Left lung (tissue), 4 donors: ENCODE measurements at regions not wholly inside any gene's neighbourhood (a gene's known extent, or its start where the extent isn't known, plus 50 kb on each side); places are given as distances from the start of the nearest gene placed in this dataset.

Experiments used
- ATAC-seq: fragments of 200-7000 bp; cut with Tn5 transposase; one replicate; pipeline ENCODE4 v1.9.1; 2020; ENCODE audit warnings: moderate library complexity
- DNase-seq, 4 donors: peaks; one replicate each; pipeline ENCODE4 v3.0.0-alpha.2; 2013 to 2020
- H3K27ac ChIP-seq, 2 donors: fragments of 200-600 bp; sonication (generic) in 1 of 2; one replicate each; pipeline versions ENCODE4 v1.5.0 to v1.8.0; 2020 to 2021
- H3K27me3 ChIP-seq, 2 donors: fragments of 200-600 bp; sonication (generic) in 1 of 2; one replicate each; pipeline versions ENCODE4 v1.5.0 to v1.8.0; 2020 to 2021
- H3K36me3 ChIP-seq, 2 donors: fragments of 200-600 bp; sonication (generic) in 1 of 2; one replicate each; pipeline versions ENCODE4 v1.5.0 to v1.8.0; 2020 to 2021
- H3K4me1 ChIP-seq, 2 donors: fragments of 200-600 bp; one replicate each; pipeline ENCODE4 v1.8.0; 2021
- H3K4me3 ChIP-seq, 2 donors: fragments of 200-600 bp; sonication (generic) in 1 of 2; one replicate each; pipeline versions ENCODE4 v1.5.0 to v1.8.0; 2020 to 2021; ENCODE audit warnings: mild to moderate bottlenecking in 1 of 2
- H3K9me3 ChIP-seq, 2 donors: fragments of 200-600 bp; sonication (generic) in 1 of 2; one replicate each; pipeline versions ENCODE4 v1.5.0 to v1.8.0; 2020 to 2021
- intact Hi-C, 2 donors: fragments of 100-400 bp; cut with DNase I; formaldehyde crosslinking; loops; one replicate each; pipeline versions ENCODE4 v1.11.2 to v1.14.2; 2022
- TF ChIP-seq, protein P1 (sequence below), 2 donors: fragments of 200-600 bp; sonication (generic) in 1 of 2; IDR thresholded peaks; one replicate each; pipeline versions ENCODE4 v1.5.0 to v1.8.0; 2021; ENCODE audit warnings: antibody characterized with exemption in 2 of 2
- donor health status: DM: no; HTN: yes; CAD: no.
- donor health status: DM: no; HTN: no; CAD: no.

DNA sequence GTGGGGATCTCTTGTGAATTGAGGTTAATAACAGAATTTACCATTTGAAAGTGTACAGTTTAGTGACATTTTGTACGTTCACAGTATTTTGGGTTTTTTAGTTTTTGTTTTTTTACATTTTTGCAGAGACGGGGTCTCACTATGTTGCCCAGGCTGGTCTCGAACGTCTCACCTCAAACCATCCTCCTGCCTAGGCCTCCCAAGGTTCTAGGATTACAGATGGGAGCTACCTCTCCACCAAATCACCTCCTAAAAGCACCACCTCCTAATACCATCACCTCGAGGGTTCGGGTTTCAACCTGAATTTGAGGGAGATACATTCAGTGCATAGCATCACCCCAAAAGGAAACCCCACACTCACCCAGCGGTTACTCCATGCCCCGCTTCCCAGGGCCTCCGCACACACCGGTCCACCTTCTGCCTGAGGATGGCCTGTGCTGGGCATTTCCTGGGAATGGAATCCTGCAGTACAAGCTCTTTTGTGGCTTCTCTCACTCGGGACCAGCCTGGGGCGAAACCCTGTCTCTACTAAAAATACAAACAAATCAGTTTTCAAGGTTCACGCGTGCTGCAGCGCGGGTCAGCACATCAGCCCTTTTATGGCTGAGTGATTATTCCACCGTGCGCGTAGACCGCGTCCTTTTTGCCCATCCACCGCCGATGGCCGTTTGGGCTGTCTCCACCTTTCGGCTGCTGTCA, 182.7 kb upstream of the CIBAR2 start:
- Histone ChIP-seq H3K4me3 (no peak overlapping the region), H3K9me3 (no peaks in the 10 kb centered on the region), H3K27me3 (no peaks in the 10 kb centered on the region), H3K27ac (no peak overlapping the region), H3K36me3 (no peaks in the 10 kb centered on the region), H3K4me1 (peaks cover 9 to 14% of the 10 kb centered on the region in 2 donors)
- ATAC-seq (no peak), DNase-seq (no peak)
- intact Hi-C loops, result no loop called here
- TF ChIP-seq, protein P1, sequence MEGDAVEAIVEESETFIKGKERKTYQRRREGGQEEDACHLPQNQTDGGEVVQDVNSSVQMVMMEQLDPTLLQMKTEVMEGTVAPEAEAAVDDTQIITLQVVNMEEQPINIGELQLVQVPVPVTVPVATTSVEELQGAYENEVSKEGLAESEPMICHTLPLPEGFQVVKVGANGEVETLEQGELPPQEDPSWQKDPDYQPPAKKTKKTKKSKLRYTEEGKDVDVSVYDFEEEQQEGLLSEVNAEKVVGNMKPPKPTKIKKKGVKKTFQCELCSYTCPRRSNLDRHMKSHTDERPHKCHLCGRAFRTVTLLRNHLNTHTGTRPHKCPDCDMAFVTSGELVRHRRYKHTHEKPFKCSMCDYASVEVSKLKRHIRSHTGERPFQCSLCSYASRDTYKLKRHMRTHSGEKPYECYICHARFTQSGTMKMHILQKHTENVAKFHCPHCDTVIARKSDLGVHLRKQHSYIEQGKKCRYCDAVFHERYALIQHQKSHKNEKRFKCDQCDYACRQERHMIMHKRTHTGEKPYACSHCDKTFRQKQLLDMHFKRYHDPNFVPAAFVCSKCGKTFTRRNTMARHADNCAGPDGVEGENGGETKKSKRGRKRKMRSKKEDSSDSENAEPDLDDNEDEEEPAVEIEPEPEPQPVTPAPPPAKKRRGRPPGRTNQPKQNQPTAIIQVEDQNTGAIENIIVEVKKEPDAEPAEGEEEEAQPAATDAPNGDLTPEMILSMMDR (IDR thresholded peaks at IDR 0.05), result no peak

DNA sequence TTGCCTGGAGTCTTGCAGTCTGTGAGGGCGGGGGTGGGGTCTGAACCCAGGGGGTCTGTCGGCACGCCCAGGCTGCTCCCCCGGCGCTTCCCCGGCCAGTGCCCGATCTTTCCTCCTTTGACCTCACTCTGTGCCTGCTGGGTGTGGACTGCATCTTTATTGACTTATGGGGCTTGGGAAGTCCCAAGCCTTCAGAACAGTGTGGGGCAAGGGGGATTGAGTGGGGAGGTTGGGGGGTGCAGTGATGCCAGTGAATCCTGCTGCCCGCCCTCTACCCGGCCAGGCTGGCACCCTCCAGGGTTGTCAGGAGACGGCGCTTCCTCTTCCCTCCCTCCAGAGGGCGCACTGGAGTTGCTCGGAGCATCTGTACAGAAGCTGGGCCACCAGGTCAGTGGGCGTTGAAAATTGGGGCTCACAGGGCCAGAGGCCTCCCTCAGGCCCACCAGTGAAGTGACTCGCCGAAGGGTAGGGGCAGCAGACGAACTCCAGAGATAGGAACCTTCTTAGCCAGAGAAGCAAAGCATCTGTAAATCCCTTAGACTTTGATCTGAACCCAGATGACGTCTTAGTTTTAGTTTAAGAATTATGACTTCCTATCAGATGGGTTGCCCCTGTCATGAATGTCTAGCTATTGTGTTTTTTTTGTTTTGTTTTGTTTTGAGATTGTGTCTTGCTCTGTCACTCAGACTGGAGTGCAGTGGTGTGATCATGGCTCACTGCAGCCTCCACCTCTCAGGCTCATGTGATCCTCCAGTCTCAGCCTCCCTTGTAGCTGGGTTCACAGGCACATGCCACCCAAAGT, 184.8 kb upstream of the CIBAR2 start:
- Histone ChIP-seq H3K4me3 (no peak overlapping the region), H3K27ac (no peak overlapping the region), H3K36me3 (no peaks in the 10 kb centered on the region), H3K27me3 (no peaks in the 10 kb centered on the region), H3K9me3 (no peaks in the 10 kb centered on the region), H3K4me1 (peaks cover 0 to under 1% of the 10 kb centered on the region in 2 donors)
- DNase-seq, result no peak
- TF ChIP-seq, protein P1 (IDR thresholded peaks at IDR 0.05), result peak; percentile 59 to 77
- intact Hi-C loops, result no loop called here
- ATAC-seq, result peak; percentile 83

DNA sequence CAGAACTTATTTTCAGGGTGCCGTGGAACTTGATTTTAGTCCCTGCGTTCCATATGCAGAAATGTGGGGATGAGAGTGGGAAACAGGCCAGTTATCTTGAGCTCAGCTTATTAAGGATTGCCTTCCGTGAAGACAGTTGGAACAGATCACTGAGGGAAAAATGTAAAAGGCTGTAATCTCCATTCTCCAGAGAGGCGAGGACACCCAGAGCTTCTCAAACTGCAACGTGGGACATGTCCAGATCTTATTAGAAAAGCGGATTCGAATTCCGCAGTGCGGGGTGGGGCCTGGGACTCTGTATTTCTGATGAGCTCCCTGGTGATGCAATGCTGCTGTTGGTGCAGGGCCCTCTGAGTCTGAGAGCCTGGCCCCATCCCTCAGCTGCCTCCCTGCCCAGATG, 185.6 kb upstream of the CIBAR2 start:
- no peak for DNase-seq
- Histone ChIP-seq H3K36me3 (no peaks in the 10 kb centered on the region), H3K27ac (no peak overlapping the region), H3K4me3 (no peak overlapping the region), H3K9me3 (no peaks in the 10 kb centered on the region), H3K4me1 (peaks cover 0 to 2% of the 10 kb centered on the region in 2 donors), H3K27me3 (peaks cover 0 to 4% of the 10 kb centered on the region in 2 donors)
- TF ChIP-seq, protein P1 (IDR thresholded peaks at IDR 0.05), result no peak
- ATAC-seq, result no peak
- intact Hi-C loops, result no loop called here

DNA sequence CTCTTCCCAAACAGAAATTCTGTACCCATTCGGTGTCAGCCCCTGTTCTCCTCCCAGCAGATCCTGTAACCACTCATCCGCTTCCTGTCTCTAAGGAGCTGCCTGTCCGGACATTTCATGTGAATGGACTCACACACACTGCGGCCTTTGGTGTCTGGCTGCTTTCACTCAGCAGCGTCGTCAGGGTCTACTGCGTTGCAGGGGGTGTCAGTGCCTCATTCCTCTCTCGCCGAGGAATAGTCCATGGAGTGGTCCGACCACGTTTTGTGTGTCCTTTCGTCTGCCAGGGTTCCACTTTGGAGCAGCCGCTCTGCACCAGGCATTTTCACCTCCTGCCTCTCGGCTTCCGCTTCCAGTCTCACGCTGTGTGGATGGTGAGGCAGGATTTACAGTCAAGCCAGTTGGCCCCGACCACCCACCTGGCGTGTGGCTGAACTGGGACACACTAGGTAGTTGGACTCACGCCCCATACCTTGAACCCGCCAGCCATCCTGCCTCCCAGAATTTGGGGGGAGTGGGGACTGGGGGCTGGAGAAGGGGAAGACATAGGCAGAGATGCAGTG, 188.2 kb upstream of the CIBAR2 start:
- H3K9me3 ChIP-seq, result no peaks in the 10 kb centered on the region
- peaks cover 0 to 21% of the 10 kb centered on the region in 2 donors for H3K4me1 ChIP-seq
- intact Hi-C loops, result no loop called here

More for the DNA sequence above, 188.2 kb upstream of the CIBAR2 start:
- H3K27me3 ChIP-seq, result peaks cover 0 to 7% of the 10 kb centered on the region in 2 donors
- H3K4me3 ChIP-seq, result no peak overlapping the region
- H3K36me3 ChIP-seq, result no peaks in the 10 kb centered on the region
- ATAC-seq (no peak), DNase-seq (no peak)
- H3K27ac ChIP-seq, result no peak overlapping the region
- TF ChIP-seq, protein P1 (IDR thresholded peaks at IDR 0.05), result no peak
